ENCODE measurements at regions not wholly inside any gene's neighbourhood (a gene's known extent, or its start where the extent isn't known, plus 50 kb on each side); places are given as distances from the start of the nearest gene placed in this dataset.

DNA sequence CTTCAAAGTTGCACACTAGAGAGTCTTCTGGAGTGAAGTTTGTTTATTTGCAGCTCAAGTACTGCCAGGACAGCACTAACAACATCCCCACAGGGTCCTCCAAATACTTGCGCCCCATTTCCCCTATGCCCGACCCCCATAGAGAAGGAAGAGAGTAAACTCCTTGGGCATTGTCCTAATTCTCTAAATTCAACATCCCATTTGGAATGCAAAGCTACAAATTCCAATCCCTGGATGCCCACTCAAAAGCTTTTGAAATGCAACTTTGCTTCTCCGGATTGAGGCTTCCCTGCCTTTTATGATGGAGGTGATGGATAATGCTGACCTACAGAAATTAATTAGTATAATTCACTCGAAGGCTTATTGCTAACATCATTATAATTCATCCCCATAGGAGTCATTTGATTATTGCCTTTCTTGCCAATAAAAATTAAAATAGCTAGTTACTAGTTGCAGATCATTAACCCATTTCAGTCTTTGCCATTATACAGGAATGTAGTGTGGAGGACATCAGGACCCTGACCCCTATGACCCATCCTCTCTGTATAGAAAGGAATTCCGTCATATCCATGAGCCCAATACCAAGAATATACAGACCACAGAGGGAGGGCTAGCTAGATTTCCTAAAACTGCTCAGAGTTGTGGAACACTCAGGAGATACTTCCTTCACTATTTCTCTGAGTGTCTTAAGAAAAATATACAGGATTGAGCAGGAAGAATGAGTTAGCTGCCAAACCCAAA lies 277.6 kb downstream of the ZNF608 start:
- no peak overlapping the region for H3K27ac ChIP-seq
- 75 to 78% methylated on average over 5 of the region's 5 CpGs for WGBS, 2 donors
- no peak overlapping the region for H3K4me3 ChIP-seq
- H3K9me3 ChIP-seq, result no peaks in the 10 kb centered on the region
- intact Hi-C loops (cut with DNase I; ENCODE audit: low total_unique reads), result no loop called here
- H3K36me3 ChIP-seq (ENCODE audit: low read depth, missing control alignments), result no peaks in the 10 kb centered on the region
- H3K4me1 ChIP-seq, result no peaks in the 10 kb centered on the region
- no peaks in the 10 kb centered on the region for H3K27me3 ChIP-seq
- no peak for DNase-seq
- TF ChIP-seq POLR2A (IDR thresholded peaks at IDR 0.05), result no peak
- no peak for TF ChIP-seq CTCF (IDR thresholded peaks at IDR 0.05)

- Histone ChIP-seq H3K9me3 (no peaks in the 10 kb centered on the region), H3K27me3 (no peaks in the 10 kb centered on the region), H3K27ac (no peak overlapping the region), H3K4me3 (no peak overlapping the region), H3K36me3 (ENCODE audit: low read depth, missing control alignments) (no peaks in the 10 kb centered on the region), H3K4me1 (no peaks in the 10 kb centered on the region)
- WGBS, 2 donors, result 96 to 97% methylated on average over 1 of the region's 1 CpG
- intact Hi-C loops (cut with DNase I; ENCODE audit: low total_unique reads), result no loop called here
- DNase-seq, result no peak
- no peak for TF ChIP-seq POLR2A (IDR thresholded peaks at IDR 0.05)
- TF ChIP-seq CTCF (IDR thresholded peaks at IDR 0.05), result no peak
These were observed 278.7 kb downstream of the ZNF608 start for GRCh38 chr5:124467745-124468144.

DNA sequence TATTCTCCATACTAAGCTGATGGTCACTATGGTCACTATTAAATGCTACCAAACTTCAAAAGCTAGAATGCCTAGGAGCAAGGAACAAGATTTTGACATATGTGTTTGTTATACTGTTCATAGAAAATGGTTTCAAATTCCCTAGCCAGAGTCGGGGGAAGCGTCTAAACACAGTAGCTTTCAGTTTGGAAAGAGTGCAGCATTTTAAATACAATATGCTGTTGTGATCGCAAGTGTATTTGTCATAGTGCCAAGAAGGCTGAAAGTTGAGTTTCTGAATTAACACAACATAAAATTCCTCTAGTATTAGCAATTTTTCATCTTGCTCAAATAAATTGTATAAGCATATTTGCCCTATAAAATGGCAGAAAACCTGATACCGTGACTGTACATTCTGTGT lies 280.4 kb downstream of the ZNF608 start:
- TF ChIP-seq POLR2A (IDR thresholded peaks at IDR 0.05) (no peak), CTCF (IDR thresholded peaks at IDR 0.05) (no peak)
- Histone ChIP-seq H3K9me3 (no peaks in the 10 kb centered on the region), H3K4me3 (no peak overlapping the region), H3K27me3 (no peaks in the 10 kb centered on the region), H3K36me3 (ENCODE audit: low read depth, missing control alignments) (no peaks in the 10 kb centered on the region), H3K27ac (no peak overlapping the region), H3K4me1 (peaks cover 2% of the 10 kb centered on the region)
- 78 to 79% methylated on average over 4 of the region's 4 CpGs for WGBS, 2 donors
- intact Hi-C loops (cut with DNase I; ENCODE audit: low total_unique reads), result no loop called here
- DNase-seq, result no peak

GRCh38 chr5:124463851-124464250 lies 282.6 kb downstream of the ZNF608 start:
- no peak overlapping the region for H3K4me3 ChIP-seq
- intact Hi-C loops (cut with DNase I; ENCODE audit: low total_unique reads), result no loop called here
- 89 to 96% methylated on average over 3 of the region's 3 CpGs for WGBS, 2 donors
- H3K36me3 ChIP-seq (ENCODE audit: low read depth, missing control alignments), result no peaks in the 10 kb centered on the region
- no peaks in the 10 kb centered on the region for H3K9me3 ChIP-seq
- peaks cover 2% of the 10 kb centered on the region for H3K4me1 ChIP-seq
- no peak for DNase-seq
- H3K27ac ChIP-seq, result no peak overlapping the region
- H3K27me3 ChIP-seq, result no peaks in the 10 kb centered on the region
- TF ChIP-seq POLR2A (IDR thresholded peaks at IDR 0.05), result no peak
- no peak for TF ChIP-seq CTCF (IDR thresholded peaks at IDR 0.05)

DNA sequence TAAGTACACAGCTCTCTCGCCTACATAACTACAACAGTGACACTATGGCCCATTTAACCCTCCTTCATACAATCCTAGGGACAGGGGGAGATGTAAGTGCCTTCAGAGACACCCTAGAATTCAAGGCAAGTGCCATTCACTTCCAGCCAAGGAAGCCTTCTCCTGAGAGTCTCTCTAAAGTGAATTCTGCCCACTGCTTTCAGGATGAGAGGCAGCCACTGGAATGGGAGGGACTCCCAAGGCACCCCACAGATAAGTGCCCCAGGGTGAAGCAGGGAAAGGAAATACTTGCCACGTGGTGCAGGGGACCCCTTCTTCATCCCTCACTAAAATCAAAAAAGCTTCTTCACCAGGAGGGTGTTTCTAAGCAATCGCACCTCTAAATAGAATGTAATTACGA lies 283.7 kb downstream of the ZNF608 start:
- intact Hi-C loops (cut with DNase I; ENCODE audit: low total_unique reads), result no loop called here
- 70 to 88% methylated on average over 4 of the region's 4 CpGs for WGBS, 2 donors
- TF ChIP-seq POLR2A (IDR thresholded peaks at IDR 0.05) (no peak), CTCF (IDR thresholded peaks at IDR 0.05) (no peak)
- H3K36me3 ChIP-seq (ENCODE audit: low read depth, missing control alignments), result no peaks in the 10 kb centered on the region
- H3K4me1 ChIP-seq, result peaks cover 2% of the 10 kb centered on the region
- DNase-seq, result no peak
- H3K27ac ChIP-seq, result no peak overlapping the region
- H3K9me3 ChIP-seq, result no peaks in the 10 kb centered on the region
- no peaks in the 10 kb centered on the region for H3K27me3 ChIP-seq
- no peak overlapping the region for H3K4me3 ChIP-seq
